H1 (cell line): ENCODE measurements at regions not wholly inside any gene's neighbourhood (a gene's known extent, or its start where the extent isn't known, plus 50 kb on each side); places are given as distances from the start of the nearest gene placed in this dataset.

ENCODE experiments used
- CTCF ChIA-PET: fragments of 300-600 bp; sonication (Branson Sonifier 250); formaldehyde crosslinking; loops from one replicate; lab custom pipeline; 2021; ENCODE audit not compliant: partially characterized antibody; lab: Charles Lee
- POLR2A ChIA-PET: fragments of 300-600 bp; sonication (Branson Sonifier 250); formaldehyde crosslinking; loops from one replicate; lab custom pipeline; 2021; ENCODE audit warnings: inconsistent platforms; ENCODE audit not compliant: partially characterized antibody; lab: Charles Lee
- DNase-seq, 2 experiments: peaks; one replicate each; pipeline versions ENCODE4 v3.0.0 to v3.0.0-alpha.2; 2010 to 2022; ENCODE audit warnings: low spot score in 2 of 2, low read depth in 1 of 2, mixed read lengths in 1 of 2
- FAIRE-seq: peaks from 2 replicates; lab custom pipeline; 2011; peaks lifted over from hg19 to GRCh38; lab: Jason Lieb, UNC
- H2AFZ ChIP-seq: 2 replicates; pipeline ENCODE4 v1.8.1; 2012; ENCODE audit warnings: low read length, inconsistent platforms
- H2AK5ac ChIP-seq: 2 replicates; pipeline ENCODE4 v1.6.1; 2013; ENCODE audit warnings: low read depth, low read length
- H2BK120ac ChIP-seq: replicated peaks from 2 replicates; pipeline ENCODE3; 2013; ENCODE audit warnings: low read depth, low read length, inconsistent platforms
- H2BK12ac ChIP-seq: 2 replicates; pipeline ENCODE4 v1.6.1; 2013; ENCODE audit warnings: low read depth, low read length
- H2BK15ac ChIP-seq: 2 replicates; pipeline ENCODE4 v1.6.1; 2013; ENCODE audit warnings: low read length
- H2BK20ac ChIP-seq: 2 replicates; pipeline ENCODE4 v1.6.1; 2013; ENCODE audit warnings: low read length
- H2BK5ac ChIP-seq: 2 replicates; pipeline ENCODE4 v1.6.1; 2013; ENCODE audit warnings: low read depth, low read length
- H3K14ac ChIP-seq: 2 replicates; pipeline ENCODE4 v1.6.1; 2013; ENCODE audit warnings: inconsistent platforms; ENCODE audit not compliant: insufficient read length
- H3K18ac ChIP-seq: 2 replicates; pipeline ENCODE4 v1.6.1; 2013; ENCODE audit warnings: low read length; ENCODE audit errors: extremely low read depth
- H3K23ac ChIP-seq: 2 replicates; pipeline ENCODE4 v1.6.1; 2013; ENCODE audit warnings: inconsistent platforms; ENCODE audit not compliant: insufficient read length
- H3K23me2 ChIP-seq: 2 replicates; pipeline ENCODE4 v1.6.1; 2013; ENCODE audit warnings: low read depth, low read length
- H3K27ac ChIP-seq: 2 replicates; pipeline ENCODE4 v1.6.1; 2011; ENCODE audit warnings: low read depth, low read length, inconsistent platforms
- H3K27me3 ChIP-seq, 4 experiments: replicated peaks in 1 of 4; 1 replicate in 1 of 4; 2 replicates in 3 of 4; pipeline versions ENCODE4 v1.6.1 to v1.8.1; 2011 to 2013; ENCODE audit warnings: low read length in 3 of 4, mild to moderate bottlenecking in 3 of 4, inconsistent platforms in 2 of 4, mixed read lengths in 2 of 4, moderate library complexity in 1 of 4; ENCODE audit not compliant: control insufficient read depth in 3 of 4, insufficient read depth in 3 of 4; ENCODE audit errors: extremely low read depth in 1 of 4
- H3K36me3 ChIP-seq, 4 experiments: 2 replicates each; pipeline versions ENCODE4 v1.6.1 to v1.8.1; 2011 to 2013; ENCODE audit warnings: mild to moderate bottlenecking in 4 of 4, low read length in 3 of 4, moderate library complexity in 2 of 4, control low read depth in 1 of 4, inconsistent platforms in 1 of 4; ENCODE audit not compliant: insufficient read depth in 4 of 4, control insufficient read depth in 2 of 4
- H3K4ac ChIP-seq: replicated peaks from 2 replicates; pipeline ENCODE3; 2013; ENCODE audit warnings: low read length, low read depth, mixed read lengths, inconsistent platforms; ENCODE audit not compliant: insufficient read length
- H3K4me1 ChIP-seq, 4 experiments: replicated peaks in 1 of 4; 1 replicate in 1 of 4; 2 replicates in 3 of 4; pipeline versions ENCODE4 v1.6.1 to v1.8.1; 2011 to 2013; ENCODE audit warnings: low read length in 3 of 4, inconsistent platforms in 2 of 4, mixed read lengths in 1 of 4; ENCODE audit not compliant: insufficient read depth in 4 of 4, control insufficient read depth in 3 of 4
- H3K4me2 ChIP-seq, 2 experiments: 2 replicates each; pipeline versions ENCODE4 v1.6.1 to v1.8.1; 2011 to 2013; ENCODE audit warnings: low read depth in 2 of 2, low read length in 2 of 2, control low read depth in 1 of 2, inconsistent platforms in 1 of 2, mild to moderate bottlenecking in 1 of 2; ENCODE audit not compliant: insufficient read depth in 1 of 2
- H3K4me3 ChIP-seq, 4 experiments: fragments of 200-600, 300-600 bp in 1 of 4; sonication (generic), shearing (Covaris generic), sonication (Bioruptor Twin) in 1 of 4; 2 replicates each; pipeline versions ENCODE4 v1.5.1 to v1.8.1; 2011 to 2016; ENCODE audit warnings: low read length in 4 of 4, low read depth in 3 of 4, control low read depth in 2 of 4, inconsistent platforms in 2 of 4, mild to moderate bottlenecking in 2 of 4, mixed read lengths in 1 of 4, moderate library complexity in 1 of 4; ENCODE audit not compliant: insufficient read depth in 2 of 4; ENCODE audit errors: extremely low read depth in 1 of 4
- H3K56ac ChIP-seq: replicated peaks from 2 replicates; pipeline ENCODE3; 2013; ENCODE audit warnings: low read depth, mild to moderate bottlenecking, mixed read lengths, low read length, inconsistent platforms; ENCODE audit not compliant: insufficient read length
- H3K79me1 ChIP-seq: 2 replicates; pipeline ENCODE4 v1.6.1; 2013; ENCODE audit warnings: low read depth, low read length, control low read depth
- H3K79me2 ChIP-seq, 2 experiments: 2 replicates each; pipeline versions ENCODE4 v1.6.1 to v1.8.1; 2012 to 2013; ENCODE audit warnings: low read length in 2 of 2, mild to moderate bottlenecking in 2 of 2, inconsistent platforms in 1 of 2; ENCODE audit not compliant: insufficient read depth in 2 of 2, control insufficient read depth in 1 of 2
- H3K9ac ChIP-seq, 4 experiments: replicated peaks in 1 of 4; 1 replicate in 1 of 4; 2 replicates in 3 of 4; pipeline versions ENCODE4 v1.6.1 to v1.8.1; 2011 to 2013; ENCODE audit warnings: low read depth in 3 of 4, low read length in 3 of 4, control low read depth in 2 of 4, mild to moderate bottlenecking in 2 of 4, moderate library complexity in 2 of 4, inconsistent platforms in 1 of 4; ENCODE audit errors: extremely low read depth in 1 of 4
- H3K9me3 ChIP-seq, 2 experiments: 2 replicates each; pipeline versions ENCODE4 v1.6.1 to v1.8.1; 2012 to 2013; ENCODE audit warnings: mild to moderate bottlenecking in 2 of 2, moderate library complexity in 2 of 2, control low read depth in 1 of 2, inconsistent platforms in 1 of 2, low read depth in 1 of 2, low read length in 1 of 2, mixed read lengths in 1 of 2; ENCODE audit not compliant: insufficient read depth in 2 of 2
- H4K20me1 ChIP-seq, 2 experiments: replicated peaks in 1 of 2; 2 replicates each; pipeline versions ENCODE3 to v1.8.1; 2011 to 2013; ENCODE audit warnings: inconsistent platforms in 2 of 2, low read length in 2 of 2, mild to moderate bottlenecking in 1 of 2; ENCODE audit not compliant: insufficient read depth in 2 of 2, control insufficient read depth in 1 of 2
- H4K5ac ChIP-seq: 2 replicates; pipeline ENCODE4 v1.6.1; 2013; ENCODE audit warnings: low read length, low read depth, mixed read lengths, inconsistent platforms; ENCODE audit not compliant: insufficient read length
- H4K8ac ChIP-seq: 2 replicates; pipeline ENCODE4 v1.8.0; 2013; ENCODE audit warnings: mild to moderate bottlenecking, moderate library complexity, low read length, inconsistent platforms; ENCODE audit not compliant: insufficient read depth; ENCODE audit errors: extremely low read depth
- H4K91ac ChIP-seq: replicated peaks from 2 replicates; pipeline ENCODE3; 2013; ENCODE audit warnings: low read length, mixed read lengths, inconsistent platforms; ENCODE audit not compliant: insufficient read length
- ATF2 ChIP-seq: IDR thresholded peaks from 2 replicates; pipeline ENCODE4 v1.6.1; 2012; ENCODE audit warnings: low read length, inconsistent platforms
- CHD1 ChIP-seq: IDR thresholded peaks from 2 replicates; pipeline ENCODE4 v1.6.1; 2012; ENCODE audit warnings: low read depth, low read length, improper control_type of control experiment
- CHD2 ChIP-seq: IDR thresholded peaks from 2 replicates; pipeline ENCODE4 v1.6.1; 2012; ENCODE audit warnings: low read length, improper control_type of control experiment
- NRF1 ChIP-seq: IDR thresholded peaks from 2 replicates; pipeline ENCODE4 v1.6.1; 2011; ENCODE audit warnings: mild to moderate bottlenecking, low read depth, low read length, improper control_type of control experiment
- PHF8 ChIP-seq: fragments of 200-600 bp; sonication (generic); conservative IDR thresholded peaks from 2 replicates; pipeline ENCODE4 v1.7.1; 2012; ENCODE audit warnings: low read depth, mild to moderate bottlenecking, inconsistent platforms, low read length, moderate library complexity
- RBBP5 ChIP-seq: IDR thresholded peaks from 2 replicates; pipeline ENCODE4 v1.7.1; 2012; ENCODE audit warnings: low read depth, mild to moderate bottlenecking, inconsistent platforms, low read length, moderate library complexity, borderline replicate concordance
- RFX5 ChIP-seq: IDR thresholded peaks from 2 replicates; pipeline ENCODE4 v1.6.1; 2011; ENCODE audit warnings: low read depth, low read length, improper control_type of control experiment, borderline replicate concordance
- SIRT6 ChIP-seq: IDR thresholded peaks from one replicate; pipeline ENCODE4 v1.7.1; 2012; ENCODE audit warnings: low read length, inconsistent platforms
- SIX5 ChIP-seq: IDR thresholded peaks from 2 replicates; pipeline ENCODE4 v1.6.1; 2011; ENCODE audit warnings: mild to moderate bottlenecking, low read depth, low read length
- SP4 ChIP-seq: IDR thresholded peaks from 2 replicates; pipeline ENCODE4 v1.6.1; 2012; ENCODE audit warnings: low read length, inconsistent platforms
- TAF7 ChIP-seq: optimal IDR thresholded peaks from 2 replicates; pipeline ENCODE3; 2011; ENCODE audit warnings: low read depth, mild to moderate bottlenecking, inconsistent platforms, low read length, moderate library complexity, borderline replicate concordance
- TBP ChIP-seq: IDR thresholded peaks from 2 replicates; pipeline ENCODE4 v1.6.1; 2011; ENCODE audit warnings: low read depth, low read length, improper control_type of control experiment
- YY1 ChIP-seq: IDR thresholded peaks from 2 replicates; pipeline ENCODE4 v1.6.1; 2011; ENCODE audit warnings: low read depth, mild to moderate bottlenecking, low read length
- ZNF274 ChIP-seq: IDR thresholded peaks from 2 replicates; pipeline ENCODE4 v1.7.0; 2012; ENCODE audit warnings: low read length, borderline replicate concordance; ENCODE audit errors: extremely low read depth
- WGBS, 2 experiments: shearing (Covaris generic) in 1 of 2; methylation state at CpG; one replicate each; pipeline versions ENCODE4 v1.1.6 to v1.1.7; 2013 to 2015; ENCODE audit warnings: low lambda C conversion rate in 2 of 2, mixed read lengths in 2 of 2, inconsistent platforms in 1 of 2, low coverage in 1 of 2, missing lambda C conversion rate in 1 of 2; ENCODE audit not compliant: insufficient replicate concordance in 2 of 2, insufficient coverage in 1 of 2, insufficient read length in 1 of 2; ENCODE audit errors: extremely low coverage in 1 of 2, missing lambda C conversion rate in 1 of 2; 5-methylcytosine and 5-hydroxymethylcytosine counted together

DNA sequence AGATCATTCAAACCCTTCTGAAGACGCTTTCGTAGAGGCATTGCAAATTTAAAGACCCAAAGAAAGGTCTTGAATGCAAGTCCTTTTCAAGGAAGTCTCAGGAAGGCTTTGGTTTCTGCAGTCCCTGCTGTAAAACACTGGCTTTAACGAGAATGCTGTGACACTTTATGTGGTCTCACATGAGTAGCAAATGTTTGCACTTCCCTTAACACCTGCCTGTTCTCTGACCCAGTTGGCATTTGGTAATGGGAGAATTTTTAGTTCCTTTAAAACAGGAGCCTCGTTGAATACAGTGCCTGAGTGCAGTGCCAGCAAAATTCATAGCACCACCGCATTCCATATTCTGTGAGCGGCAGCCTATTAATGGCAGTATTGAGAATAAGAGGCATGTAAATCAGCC lies 330.5 kb upstream of the PRKX start:
- Histone ChIP-seq H3K23ac (no peak overlapping the region), H4K5ac (no peak overlapping the region), H3K56ac (no peak overlapping the region), H3K79me1 (no peaks in the 10 kb centered on the region), H3K4me2 (no peak overlapping the region), H2AK5ac (no peak overlapping the region), H3K27ac (no peak overlapping the region), H4K20me1 (no peaks in the 10 kb centered on the region), H2BK120ac (no peak overlapping the region), H3K18ac (no peak overlapping the region), H3K79me2 (no peaks in the 10 kb centered on the region), H3K27me3 (no peaks in the 10 kb centered on the region), H3K9me3 (no peaks in the 10 kb centered on the region), H3K4ac (no peak overlapping the region), H3K4me3 (no peak overlapping the region), H4K8ac (no peak overlapping the region), H2BK5ac (no peak overlapping the region), H3K9ac (no peak overlapping the region), H2AFZ (no peak overlapping the region), H2BK12ac (no peak overlapping the region), H4K91ac (no peak overlapping the region), H2BK15ac (no peak overlapping the region), H3K23me2 (no peaks in the 10 kb centered on the region), H3K36me3 (no peaks in the 10 kb centered on the region), H2BK20ac (no peak overlapping the region), H3K4me1 (no peaks in the 10 kb centered on the region), H3K14ac (no peak overlapping the region)
- ChIA-PET POLR2A (no interaction called here), CTCF (no interaction called here)
- TF ChIP-seq NRF1: no peak
- no peak for TF ChIP-seq PHF8
- no peak for TF ChIP-seq ZNF274
- TF ChIP-seq TBP: no peak
- TF ChIP-seq SIX5: no peak
- TF ChIP-seq RFX5: no peak
- TF ChIP-seq RBBP5: no peak
- TF ChIP-seq ATF2: no peak
- TF ChIP-seq SIRT6: no peak
- TF ChIP-seq TAF7: no peak
- TF ChIP-seq YY1: no peak
- TF ChIP-seq CHD1: no peak
- no peak for TF ChIP-seq CHD2
- TF ChIP-seq SP4: no peak
- DNase-seq (no peak), FAIRE-seq (no peak)
- WGBS, 2 experiments: 86% methylated on average over 6 of the region's 6 CpGs; no CpG with 5 or more reads in 1 of the 2 experiments
